ENCODE measurements at regions not wholly inside any gene's neighbourhood (a gene's known extent, or its start where the extent isn't known, plus 50 kb on each side); places are given as distances from the start of the nearest gene placed in this dataset.
"Not testable (repeated sequence)": the region's sequence is repeated elsewhere in the genome, so short reads cannot be mapped to it uniquely, and the experiment has no call there.

DNA sequence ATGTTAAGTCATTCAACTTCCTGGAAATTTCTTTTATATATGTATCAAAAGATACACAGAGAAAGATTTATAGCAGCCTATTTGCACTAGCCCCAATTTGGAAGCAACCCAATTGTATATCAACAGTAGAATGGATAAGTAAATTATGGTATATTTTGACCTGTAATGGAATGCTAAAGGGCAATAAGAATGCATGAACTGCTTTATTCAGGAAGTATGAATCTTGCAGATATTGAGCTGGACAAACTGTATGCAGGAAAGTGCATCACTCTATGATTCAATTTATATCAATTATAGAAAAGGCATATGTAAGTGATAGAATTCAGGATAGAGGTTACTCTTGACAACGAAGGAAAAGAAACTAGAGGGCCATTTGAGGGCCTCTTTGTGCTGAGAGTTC is 913.1 kb upstream of the FBXO33 start:
- DNase-seq, result no peak

DNA sequence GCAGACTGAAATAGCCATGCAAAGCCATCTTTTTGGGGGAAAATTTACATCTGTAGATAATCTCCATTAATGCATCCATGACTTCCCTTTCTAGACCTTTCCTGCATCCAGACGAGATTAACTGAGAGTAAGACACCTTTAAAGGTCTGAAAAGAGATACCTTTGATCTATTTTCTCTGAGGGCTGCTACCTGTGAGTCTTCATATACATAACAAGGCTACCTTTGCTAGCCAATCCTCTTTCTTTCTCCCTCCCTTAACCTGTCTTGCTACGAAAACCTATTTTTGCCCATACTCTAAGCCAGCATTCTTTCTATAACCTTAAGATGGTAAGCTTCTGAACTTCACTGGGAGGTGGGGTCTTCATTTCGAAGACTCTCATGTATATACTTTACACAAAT is 908.5 kb upstream of the FBXO33 start:
- DNase-seq, result no peak

DNA sequence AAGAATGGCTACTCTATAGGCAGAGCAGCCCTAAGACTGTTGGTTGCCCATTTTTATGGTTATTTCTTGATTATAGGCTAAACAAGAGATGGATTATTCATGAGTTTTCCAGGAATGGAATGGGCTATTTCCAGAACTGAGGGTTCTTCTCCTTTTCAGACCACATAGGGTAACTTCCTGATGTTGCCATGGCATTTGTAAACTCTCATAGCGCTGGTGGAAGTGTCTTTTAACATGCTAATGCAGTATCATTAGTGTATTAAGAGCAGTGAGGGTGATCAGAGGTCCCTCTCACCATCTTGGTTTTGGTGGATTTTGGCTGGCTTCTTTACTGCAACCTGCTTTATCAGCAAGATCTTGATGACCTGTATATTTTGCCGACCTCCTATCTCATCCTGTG is 904.6 kb upstream of the FBXO33 start:
- DNase-seq, result no peak

DNA sequence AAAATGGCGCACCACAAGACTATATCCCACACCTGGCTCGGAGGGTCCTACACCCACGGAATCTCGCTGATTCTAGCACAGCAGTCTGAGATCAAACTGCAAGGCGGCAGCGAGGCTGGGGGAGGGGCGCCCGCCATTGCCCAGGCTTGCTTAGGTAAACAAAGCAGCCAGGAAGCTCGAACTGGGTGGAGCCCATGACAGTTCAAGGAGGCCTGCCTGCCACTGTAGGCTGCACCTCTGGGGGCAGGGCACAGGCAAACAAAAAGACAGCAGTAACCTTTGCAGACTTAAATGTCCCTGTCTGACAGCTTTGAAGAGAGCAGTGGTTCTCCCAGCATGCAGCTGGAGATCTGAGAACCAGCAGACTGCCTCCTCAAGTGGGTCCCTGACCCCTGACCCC is 894.3 kb upstream of the FBXO33 start:
- DNase-seq, result not testable (repeated sequence)

DNA sequence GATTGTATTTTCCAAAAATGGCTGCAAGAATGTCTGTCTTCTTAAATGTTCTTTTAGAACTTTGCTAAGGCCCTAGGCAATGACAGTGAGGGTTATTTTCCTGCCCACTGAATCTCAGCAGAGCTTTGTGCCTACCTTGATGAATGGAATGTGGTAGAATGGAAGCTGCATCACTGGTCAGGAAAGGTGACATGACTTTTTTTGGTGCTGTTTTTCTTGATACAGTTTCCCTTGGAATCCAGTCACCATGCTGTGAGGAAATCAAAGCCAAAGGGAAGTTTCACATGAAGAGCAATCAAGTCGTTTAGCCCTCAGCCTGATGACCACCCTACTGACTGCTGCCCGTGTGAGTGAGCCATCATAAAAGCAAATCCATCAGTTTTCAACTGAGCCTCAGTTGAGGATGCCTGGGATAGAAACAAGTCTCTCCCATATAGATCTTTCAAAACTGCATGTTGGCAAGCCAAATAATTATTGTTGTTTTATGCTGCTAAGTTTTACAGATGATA is 886.0 kb upstream of the FBXO33 start:
- DNase-seq, result no peak

DNA sequence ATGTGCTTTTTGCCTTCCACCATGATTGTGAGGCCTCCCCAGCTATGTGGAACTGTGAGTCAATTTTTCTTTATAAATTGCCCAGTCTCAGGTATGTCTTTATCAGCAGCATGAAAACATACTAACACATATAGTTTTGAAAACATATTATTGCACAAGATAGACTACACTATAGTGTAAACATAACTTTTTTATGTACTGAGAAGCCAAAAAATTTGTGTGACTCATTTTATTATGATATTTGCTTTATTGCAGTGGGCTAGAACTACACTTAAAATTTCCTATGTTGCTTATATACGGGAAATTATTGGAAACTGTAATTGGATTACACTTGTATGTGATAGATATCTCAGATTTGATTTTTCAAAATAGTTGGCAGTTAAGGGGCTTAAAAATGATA is 885.5 kb upstream of the FBXO33 start:
- DNase-seq, result no peak

DNA sequence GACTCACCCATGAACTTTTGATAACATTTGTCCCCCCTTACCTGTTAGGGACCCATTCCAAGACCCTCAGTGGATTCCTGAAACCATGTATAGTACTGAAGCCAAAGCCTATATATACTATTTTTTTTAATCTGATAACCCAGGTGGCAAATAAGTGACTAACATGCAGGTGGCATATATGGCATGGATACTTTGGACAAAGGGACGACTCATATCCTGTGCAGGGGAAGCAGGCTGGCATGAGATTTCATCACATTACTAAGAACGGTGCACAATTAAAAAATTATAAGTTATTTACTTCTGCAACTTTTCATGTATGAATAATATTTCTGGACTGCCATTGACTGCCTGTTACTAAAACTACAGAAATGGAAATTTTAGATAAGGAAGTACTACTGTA is 880.1 kb upstream of the FBXO33 start:
- peak; percentile 3 for DNase-seq

DNA sequence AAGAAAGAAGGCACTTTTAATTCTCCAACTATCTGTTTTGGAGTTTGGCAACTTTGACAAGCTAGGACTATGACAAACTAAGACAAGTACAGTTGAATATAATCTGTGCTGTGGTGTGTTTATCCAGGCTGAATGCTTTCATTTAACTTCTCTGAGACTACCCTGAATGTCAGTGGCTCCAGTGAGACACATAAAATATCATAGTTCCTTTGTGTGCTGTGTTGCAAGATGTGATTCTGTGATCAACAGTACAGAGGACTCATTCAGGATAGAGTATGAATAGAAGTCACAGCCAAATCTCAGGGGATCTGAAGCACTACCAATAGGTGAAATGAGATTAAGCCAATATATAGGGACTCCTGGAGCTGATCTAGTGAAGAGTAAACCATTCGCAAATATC is 876.9 kb upstream of the FBXO33 start:
- no peak for DNase-seq

DNA sequence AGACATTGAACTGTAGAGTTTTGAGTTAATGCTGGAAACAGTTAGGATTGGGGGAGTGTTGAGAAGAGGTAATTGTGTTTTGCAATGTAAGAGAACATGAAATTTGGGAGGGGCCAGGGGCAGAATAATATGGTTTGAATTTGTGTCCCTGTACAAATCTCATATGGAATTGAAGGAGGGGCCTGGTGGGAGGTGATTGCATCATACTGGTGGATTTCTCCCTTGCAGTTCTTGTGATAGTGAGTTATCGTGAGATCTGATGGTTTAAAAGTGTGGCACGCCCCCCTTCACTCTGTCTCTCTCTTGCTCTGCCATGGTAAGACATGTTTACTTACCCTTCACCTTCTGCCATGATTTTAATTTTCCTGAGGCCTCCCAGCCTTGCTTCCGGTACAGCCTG is 876.0 kb upstream of the FBXO33 start:
- no peak for DNase-seq

DNA sequence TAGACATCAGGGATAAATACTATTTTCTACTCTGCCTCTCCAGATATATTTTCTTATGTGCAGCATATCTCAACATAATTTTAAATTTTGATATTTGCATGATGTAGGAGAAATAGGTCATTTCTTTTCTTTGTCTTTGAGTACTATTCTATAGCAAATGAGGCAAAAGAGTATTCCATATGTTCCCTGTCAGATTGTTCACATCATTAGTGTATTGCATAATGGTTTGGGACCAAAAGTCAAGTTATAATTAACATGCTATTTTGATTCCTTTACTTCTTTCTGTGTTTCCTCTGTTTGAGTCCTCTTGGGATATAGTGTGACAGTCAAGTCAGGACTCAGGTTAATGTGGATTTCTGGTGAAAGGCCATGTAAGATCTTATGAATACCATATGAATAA is 864.6 kb upstream of the FBXO33 start:
- DNase-seq, result no peak

DNA sequence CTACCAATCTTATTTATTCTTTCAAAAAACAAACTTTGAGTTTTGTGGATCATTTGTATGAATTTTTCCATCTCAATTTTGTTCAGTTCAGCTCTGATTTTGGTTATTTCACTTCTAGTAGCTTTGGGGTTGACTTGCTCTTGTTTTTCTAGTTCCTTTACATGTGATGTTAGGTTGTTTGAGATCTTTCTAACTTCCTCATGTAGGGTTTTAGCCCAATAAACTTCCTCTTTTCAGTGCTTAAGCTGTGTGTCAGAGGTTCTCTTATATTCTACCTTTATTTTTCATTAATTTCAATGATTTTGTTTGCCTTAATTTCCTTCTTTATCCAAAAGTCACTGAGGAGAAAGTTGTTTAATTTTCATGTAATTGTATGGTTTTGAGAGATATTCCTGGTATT is 860.4 kb upstream of the FBXO33 start:
- DNase-seq, result no peak

DNA sequence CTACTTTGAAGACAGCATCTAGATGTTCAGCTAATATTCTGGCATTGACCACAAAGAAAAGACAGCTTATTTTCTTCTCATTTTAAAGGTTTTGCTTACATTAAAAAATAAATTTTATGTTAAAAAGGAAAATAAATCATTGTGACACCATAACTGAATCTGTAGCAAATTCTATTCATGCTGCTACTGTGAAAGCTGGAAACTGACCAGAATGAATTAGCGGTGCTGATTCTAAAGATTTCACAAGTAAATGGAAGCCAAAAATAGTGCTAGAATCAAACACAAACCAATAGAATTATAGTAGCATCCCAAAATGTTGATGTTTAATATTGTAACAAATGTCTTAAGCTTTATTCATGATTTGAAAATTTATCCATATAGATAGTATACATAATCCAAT is 850.0 kb upstream of the FBXO33 start:
- DNase-seq, result no peak

DNA sequence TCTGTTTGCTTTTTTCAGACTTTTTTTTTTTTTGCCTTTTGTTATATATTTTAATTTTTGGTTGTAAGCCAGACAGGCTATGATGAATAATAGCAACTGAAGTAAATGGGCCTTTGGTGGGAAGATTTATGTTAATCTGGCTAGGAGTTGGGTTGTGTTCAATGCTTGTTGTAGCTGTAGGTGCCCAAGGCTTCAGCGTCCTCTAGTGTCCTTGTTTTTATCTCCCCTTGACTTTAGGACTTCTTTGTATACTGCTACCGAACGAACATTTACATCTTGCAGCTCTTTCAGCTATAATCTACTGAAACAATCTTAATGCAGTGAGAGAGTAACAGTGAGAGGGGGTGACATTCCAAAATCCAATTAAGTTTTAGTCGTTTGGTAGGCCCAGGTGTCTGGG is 848.4 kb upstream of the FBXO33 start:
- no peak for DNase-seq

DNA sequence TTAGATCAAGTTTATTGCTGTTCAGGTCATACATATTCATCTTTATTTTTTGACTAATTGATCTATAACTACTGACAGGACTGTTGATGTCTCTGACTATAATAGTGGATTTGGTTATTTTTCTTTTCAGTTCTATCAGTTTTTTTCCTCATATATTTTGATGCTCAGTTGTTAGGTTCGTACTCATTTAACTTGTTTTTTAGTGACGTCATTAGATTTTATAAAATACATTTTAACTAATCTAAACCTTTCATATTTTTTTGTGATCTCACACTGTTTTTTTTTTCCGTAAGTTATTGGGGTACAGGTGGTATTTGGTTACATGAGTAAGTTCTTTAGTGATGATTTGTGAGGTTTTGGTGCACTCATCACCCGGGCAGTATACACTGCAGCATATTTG is 841.2 kb upstream of the FBXO33 start:
- no peak for DNase-seq

DNA sequence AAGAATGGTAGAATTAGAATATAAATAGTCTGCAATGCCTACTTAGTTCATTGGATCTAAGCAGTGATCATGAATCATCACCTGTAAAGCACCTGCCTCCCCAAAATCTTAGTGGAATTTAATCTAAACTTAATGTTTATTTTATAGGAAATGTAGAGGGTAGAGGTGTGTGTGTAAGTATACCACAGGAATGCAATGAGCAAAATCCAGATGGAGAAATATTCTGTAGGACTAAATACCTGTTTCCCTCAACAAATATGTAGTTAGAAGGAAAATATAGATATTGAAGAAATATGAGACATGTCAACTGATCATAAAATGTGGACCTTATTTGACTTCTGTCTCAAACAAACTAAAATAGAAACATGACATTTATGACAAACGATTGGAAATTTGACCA is 839.2 kb upstream of the FBXO33 start:
- no peak for DNase-seq

DNA sequence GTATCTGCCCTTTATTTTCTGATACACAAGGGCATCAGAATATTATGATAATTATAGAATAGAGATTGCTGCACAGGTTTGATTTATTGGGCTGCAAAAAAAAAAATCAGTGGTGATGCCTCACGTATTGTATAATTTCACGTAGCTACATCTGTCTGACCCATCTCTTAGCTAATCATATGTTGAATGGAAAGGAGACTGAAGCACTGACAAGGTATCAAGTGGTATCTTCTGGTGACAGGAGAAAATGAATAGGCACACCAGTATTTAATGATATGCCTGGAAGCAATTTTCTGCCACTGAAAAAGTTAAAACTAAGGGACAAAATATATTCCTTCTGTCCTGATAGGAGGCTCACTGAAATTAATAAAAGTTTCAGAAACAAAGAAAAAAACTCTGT is 837.2 kb upstream of the FBXO33 start:
- no peak for DNase-seq

DNA sequence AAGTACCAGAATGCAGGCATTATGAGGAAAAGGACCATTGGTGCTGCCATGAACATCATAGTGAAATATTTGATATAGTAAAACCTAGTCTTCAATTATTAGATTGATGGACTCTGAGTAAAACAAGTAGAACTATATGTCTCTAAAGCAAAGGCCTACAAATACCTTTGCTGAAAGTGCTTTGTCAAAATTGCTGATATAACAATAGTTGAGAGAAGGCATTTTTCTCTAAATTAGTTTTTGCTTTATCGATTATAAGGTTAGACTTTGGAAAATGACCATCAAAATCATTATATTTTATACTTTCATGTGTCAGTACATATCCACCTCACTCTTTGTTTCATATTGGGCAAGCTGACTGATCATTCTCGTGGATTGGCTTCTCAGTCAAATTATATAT is 836.0 kb upstream of the FBXO33 start:
- no peak for DNase-seq

DNA sequence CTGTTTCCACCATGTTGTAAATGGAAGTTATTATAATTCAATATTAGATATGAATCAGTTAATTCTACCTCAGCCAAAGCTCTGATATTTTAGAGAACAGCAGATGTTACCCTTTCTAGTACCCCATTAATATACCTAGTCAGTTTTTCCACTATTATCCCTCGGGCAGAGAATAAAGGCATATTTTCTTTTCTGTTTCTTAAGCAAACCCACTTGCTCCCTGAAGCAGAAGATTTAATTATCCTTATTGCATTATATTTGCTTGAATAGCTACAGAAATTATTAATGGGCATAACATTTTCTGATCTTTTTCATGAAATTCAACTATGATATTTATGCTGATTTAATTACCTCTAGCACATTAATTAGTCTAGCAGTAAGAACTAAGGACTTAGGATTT is 832.9 kb upstream of the FBXO33 start:
- DNase-seq, result no peak

DNA sequence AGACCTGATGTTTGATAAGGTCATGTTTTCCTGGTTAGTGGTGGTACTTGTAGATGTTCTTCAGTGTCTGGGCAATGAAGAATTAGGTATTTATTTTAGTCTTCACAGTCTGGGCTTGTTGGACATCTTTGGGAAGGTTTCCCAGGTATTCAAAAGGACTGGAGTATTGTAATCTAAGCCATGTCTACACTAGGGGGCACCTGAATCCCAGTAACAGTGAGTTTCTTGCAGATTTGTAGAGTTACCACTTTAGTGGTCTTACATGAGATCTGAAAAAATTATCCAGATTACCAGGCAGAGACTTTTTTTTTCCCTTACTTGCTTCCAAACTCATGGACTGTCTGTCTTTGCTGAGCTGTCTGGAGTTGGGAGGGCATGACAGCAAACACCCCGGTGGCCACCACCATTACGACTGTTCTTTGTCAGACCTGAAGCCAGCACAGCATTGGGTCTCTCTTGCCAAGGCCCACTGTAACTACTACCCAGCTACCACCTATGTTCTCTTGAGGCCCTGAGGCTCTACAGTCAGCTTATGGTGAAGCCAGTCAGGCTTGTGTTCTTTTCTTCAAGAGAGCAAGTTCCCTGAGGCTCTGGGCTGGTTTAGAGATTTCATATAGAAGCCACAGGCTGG is 820.7 kb upstream of the FBXO33 start:
- DNase-seq, result peak; percentile 13

DNA sequence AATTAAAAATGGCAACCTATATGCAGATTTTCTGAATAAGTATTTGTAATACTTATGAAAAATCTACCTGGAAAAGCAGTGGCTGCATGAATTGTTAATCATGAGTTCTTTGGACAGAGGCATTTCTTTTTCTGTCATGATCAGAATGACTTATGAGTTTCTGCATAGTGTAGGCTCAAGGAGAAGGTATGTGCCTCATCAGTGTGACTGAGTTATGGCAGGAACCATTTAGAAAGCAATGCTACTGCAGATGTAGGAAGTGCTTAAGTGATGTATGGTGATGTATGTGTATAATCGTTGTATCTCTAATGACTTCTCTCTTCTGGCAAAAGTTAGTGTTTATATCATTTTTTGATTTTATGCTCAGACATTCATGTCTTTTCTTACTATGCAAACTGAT is 816.4 kb upstream of the FBXO33 start:
- DNase-seq, result no peak

DNA sequence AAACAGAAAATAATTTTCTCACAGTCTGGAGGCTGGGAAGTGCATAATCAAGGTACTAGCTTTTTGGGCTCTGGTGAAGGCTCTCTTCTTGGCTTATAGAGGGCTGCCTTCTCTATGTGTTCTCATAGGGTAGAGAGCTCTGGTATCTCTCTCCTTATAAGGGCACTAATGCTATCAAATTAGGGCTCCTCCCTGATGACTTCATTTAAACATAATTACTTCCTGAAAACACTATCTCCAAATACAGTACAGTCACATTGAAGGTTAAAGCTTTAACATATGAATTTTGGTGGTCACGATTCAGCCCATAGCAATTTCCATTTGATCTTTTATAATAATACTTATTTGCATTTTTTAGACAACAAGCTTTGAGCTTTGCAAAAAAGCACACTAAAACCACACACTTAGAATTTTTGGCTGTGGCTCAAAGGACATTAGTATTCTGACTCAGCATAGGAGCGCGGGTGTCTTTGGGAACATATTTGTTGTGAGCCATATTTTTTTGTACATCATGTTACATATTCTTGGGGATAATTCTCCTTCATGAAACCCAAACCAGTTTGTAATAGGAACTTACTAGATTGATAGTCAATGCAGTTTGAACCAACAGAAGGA is 808.1 kb upstream of the FBXO33 start:
- DNase-seq, result no peak

DNA sequence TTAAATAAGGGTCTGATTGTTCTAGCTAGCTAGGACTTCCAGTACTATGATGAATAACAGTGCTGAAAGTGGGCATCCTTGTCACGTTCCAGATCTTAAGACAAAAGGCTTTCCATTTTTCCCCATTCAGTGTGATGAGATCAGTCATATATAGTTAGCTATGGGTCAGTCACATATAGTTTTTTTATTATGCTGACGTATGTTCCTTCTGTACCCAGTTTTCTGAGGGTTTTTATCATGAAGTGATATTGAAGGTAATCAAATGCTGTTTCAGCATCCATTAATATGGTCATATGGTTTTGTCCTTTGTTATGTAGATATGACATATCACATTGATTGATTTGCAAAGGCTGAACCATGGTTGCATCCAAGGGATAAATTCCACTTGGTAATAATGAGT is 800.1 kb upstream of the FBXO33 start:
- DNase-seq, result no peak

DNA sequence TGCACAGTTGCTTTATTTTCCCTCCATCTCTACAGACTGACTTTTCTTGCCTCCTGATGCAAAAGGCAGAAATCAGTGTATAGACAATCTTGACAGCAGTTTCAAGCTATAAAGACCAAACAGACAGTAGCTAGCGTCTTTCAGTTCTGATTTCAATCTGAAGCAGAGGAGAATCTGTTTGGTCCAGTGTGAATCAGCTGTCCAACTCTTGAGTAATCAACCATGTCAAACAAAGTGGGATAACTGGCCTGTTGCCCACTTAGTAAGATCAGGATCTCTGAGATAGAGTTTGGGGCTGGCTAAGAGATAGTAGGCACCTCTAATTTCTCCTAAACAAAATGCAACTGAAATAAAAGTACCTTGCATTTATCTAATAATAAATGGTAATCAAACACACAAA is 797.4 kb upstream of the FBXO33 start:
- no peak for DNase-seq

DNA sequence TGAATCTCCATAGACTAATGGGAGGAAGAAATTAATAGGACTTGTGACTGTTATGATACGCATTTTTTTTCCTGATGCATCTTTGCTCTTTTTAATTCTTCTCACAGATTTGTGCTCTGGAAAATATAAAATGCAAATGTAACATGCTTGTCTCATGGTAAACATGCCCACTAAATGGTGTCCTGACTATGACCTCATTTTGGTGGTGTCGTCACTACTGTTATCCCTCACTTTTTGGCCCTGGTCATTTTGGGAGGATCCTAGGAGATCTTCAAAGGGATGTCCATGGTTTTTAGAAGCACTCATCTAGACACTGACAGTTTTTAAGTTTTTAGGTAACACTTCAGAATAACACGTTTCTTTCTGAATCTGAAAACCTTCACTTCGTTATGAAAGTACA is 790.8 kb upstream of the FBXO33 start:
- no peak for DNase-seq

DNA sequence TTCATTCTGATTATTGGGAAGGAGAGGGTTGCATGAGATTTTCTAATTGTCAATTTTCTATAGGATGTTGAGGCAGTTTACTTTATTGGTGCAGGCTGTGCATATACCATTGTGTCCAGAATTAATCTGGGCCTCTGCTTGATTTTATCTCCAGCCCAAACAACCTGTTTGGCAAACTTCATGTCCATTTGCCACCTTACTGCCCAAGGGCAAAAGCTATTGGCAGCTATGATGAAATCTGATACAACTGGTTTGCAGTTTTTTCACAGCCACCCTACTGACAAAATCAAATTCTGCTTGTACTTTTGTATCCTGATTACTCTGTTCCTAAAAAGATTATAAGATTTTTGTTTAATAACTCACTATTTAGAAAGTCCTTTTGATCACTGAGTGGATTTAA is 789.2 kb upstream of the FBXO33 start:
- DNase-seq, result no peak

Data from kidney glomerular epithelial cell (primary cell).